Esophagus squamous epithelium (tissue), 4 donors: ENCODE measurements at regions not wholly inside any gene's neighbourhood (a gene's known extent, or its start where the extent isn't known, plus 50 kb on each side); places are given as distances from the start of the nearest gene placed in this dataset.

Experiments used
- POLR2A ChIP-seq, 4 donors: fragments of 450-650 bp; IDR thresholded peaks; one replicate each; pipeline ENCODE4 v1.6.1; 2017; ENCODE audit warnings: antibody characterized with exemption in 4 of 4, mild to moderate bottlenecking in 4 of 4, moderate library complexity in 3 of 4
- TF ChIP-seq, protein P1 (sequence below), 6 experiments: fragments of 450-650 bp in 4 of 6; fragments of 200-600 bp in 2 of 6; sonication (generic) in 2 of 6; IDR thresholded peaks; one replicate each; pipeline ENCODE4 v1.5.1; 2016 to 2019; ENCODE audit warnings: antibody characterized with exemption in 6 of 6, mild to moderate bottlenecking in 4 of 6, moderate library complexity in 4 of 6

DNA sequence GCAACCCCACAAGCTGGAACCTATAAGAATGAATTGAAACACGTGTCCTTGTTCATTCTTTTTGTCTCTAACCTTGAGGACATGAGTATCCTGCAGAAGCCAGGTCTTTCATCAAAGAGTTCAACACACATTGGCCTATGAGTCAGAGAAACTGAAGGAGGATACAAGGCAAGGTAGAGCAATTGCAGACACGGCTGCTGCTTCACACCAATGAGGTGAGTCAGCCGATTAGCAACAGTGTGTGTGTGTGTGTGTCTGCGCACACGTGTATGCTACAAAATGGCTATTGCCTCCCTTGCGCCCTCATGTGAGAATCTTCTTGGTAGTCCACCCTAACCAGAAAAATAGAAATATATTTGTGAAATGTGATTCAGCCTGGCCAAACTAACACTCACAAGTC is 1477.7 kb upstream of the IGFBP7 start:
- TF ChIP-seq, protein P1, sequence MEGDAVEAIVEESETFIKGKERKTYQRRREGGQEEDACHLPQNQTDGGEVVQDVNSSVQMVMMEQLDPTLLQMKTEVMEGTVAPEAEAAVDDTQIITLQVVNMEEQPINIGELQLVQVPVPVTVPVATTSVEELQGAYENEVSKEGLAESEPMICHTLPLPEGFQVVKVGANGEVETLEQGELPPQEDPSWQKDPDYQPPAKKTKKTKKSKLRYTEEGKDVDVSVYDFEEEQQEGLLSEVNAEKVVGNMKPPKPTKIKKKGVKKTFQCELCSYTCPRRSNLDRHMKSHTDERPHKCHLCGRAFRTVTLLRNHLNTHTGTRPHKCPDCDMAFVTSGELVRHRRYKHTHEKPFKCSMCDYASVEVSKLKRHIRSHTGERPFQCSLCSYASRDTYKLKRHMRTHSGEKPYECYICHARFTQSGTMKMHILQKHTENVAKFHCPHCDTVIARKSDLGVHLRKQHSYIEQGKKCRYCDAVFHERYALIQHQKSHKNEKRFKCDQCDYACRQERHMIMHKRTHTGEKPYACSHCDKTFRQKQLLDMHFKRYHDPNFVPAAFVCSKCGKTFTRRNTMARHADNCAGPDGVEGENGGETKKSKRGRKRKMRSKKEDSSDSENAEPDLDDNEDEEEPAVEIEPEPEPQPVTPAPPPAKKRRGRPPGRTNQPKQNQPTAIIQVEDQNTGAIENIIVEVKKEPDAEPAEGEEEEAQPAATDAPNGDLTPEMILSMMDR (IDR thresholded peaks at IDR 0.05), result no peak
- no peak for TF ChIP-seq POLR2A (IDR thresholded peaks at IDR 0.05)
